H9 (cell line): ENCODE measurements at regions not wholly inside any gene's neighbourhood (a gene's known extent, or its start where the extent isn't known, plus 50 kb on each side); places are given as distances from the start of the nearest gene placed in this dataset.

Experiments
- DNase-seq: peaks from one replicate; pipeline ENCODE4 v3.0.0-alpha.2; 2017
- H2AFZ ChIP-seq: one replicate; pipeline ENCODE4 v1.6.1; 2013; ENCODE audit warnings: mild to moderate bottlenecking, low read length, control low read depth, moderate library complexity
- H2AK5ac ChIP-seq: 2 replicates; pipeline ENCODE4 v1.6.1; 2013; ENCODE audit warnings: low read length, control low read depth, mixed read lengths; ENCODE audit not compliant: insufficient read length
- H2BK120ac ChIP-seq: one replicate; pipeline ENCODE4 v1.6.1; 2013; ENCODE audit warnings: low read depth, mild to moderate bottlenecking, low read length, control low read depth, inconsistent platforms; ENCODE audit not compliant: poor library complexity, severe bottlenecking
- H2BK12ac ChIP-seq: 2 replicates; pipeline ENCODE4 v1.6.1; 2013; ENCODE audit warnings: low read length, control low read depth, mixed read lengths, low read depth; ENCODE audit not compliant: insufficient read length
- H2BK15ac ChIP-seq: 2 replicates; pipeline ENCODE4 v1.6.1; 2013; ENCODE audit warnings: low read depth, low read length, control low read depth
- H2BK20ac ChIP-seq: one replicate; pipeline ENCODE4 v1.6.1; 2013; ENCODE audit warnings: low read depth, mild to moderate bottlenecking, low read length, control low read depth, inconsistent platforms; ENCODE audit not compliant: poor library complexity, severe bottlenecking
- H2BK5ac ChIP-seq: 2 replicates; pipeline ENCODE4 v1.6.1; 2013; ENCODE audit warnings: low read length, control low read depth, mixed read lengths; ENCODE audit not compliant: insufficient read length
- H3K14ac ChIP-seq: 2 replicates; pipeline ENCODE4 v1.6.1; 2013; ENCODE audit warnings: low read length, control low read depth; ENCODE audit not compliant: insufficient read depth
- H3K18ac ChIP-seq: 2 replicates; pipeline ENCODE4 v1.6.1; 2013; ENCODE audit warnings: low read depth, mild to moderate bottlenecking, mixed read lengths, low read length, control low read depth; ENCODE audit not compliant: insufficient read length
- H3K23ac ChIP-seq: 2 replicates; pipeline ENCODE4 v1.6.1; 2013; ENCODE audit warnings: low read length, control low read depth, mixed read lengths, low read depth; ENCODE audit not compliant: insufficient read length
- H3K23me2 ChIP-seq: 2 replicates; pipeline ENCODE4 v1.6.1; 2013; ENCODE audit warnings: low read depth, mild to moderate bottlenecking, mixed read lengths, low read length, control low read depth; ENCODE audit not compliant: insufficient read length, poor library complexity, severe bottlenecking
- H3K27ac ChIP-seq: 2 replicates; pipeline ENCODE4 v1.5.1; 2013; ENCODE audit warnings: low read length, control low read depth, mixed read lengths, low read depth; ENCODE audit not compliant: insufficient read length
- H3K27me3 ChIP-seq: 2 replicates; pipeline ENCODE4 v1.6.1; 2013; ENCODE audit warnings: low read length, control low read depth, inconsistent platforms; ENCODE audit not compliant: insufficient read depth
- H3K4ac ChIP-seq: 2 replicates; pipeline ENCODE4 v1.6.1; 2013; ENCODE audit warnings: low read depth, mild to moderate bottlenecking, control low read depth, inconsistent platforms, low read length, moderate library complexity
- H3K4me1 ChIP-seq: 2 replicates; pipeline ENCODE4 v1.6.1; 2013; ENCODE audit warnings: low read length, control low read depth, inconsistent platforms; ENCODE audit not compliant: insufficient read depth
- H3K4me2 ChIP-seq: 2 replicates; pipeline ENCODE4 v1.6.1; 2013; ENCODE audit warnings: low read length, control low read depth, mixed read lengths; ENCODE audit not compliant: insufficient read length, insufficient read depth
- H3K56ac ChIP-seq: 2 replicates; pipeline ENCODE4 v1.6.1; 2013; ENCODE audit warnings: low read depth, mild to moderate bottlenecking, mixed read lengths, low read length, control low read depth; ENCODE audit not compliant: insufficient read length
- H3K79me1 ChIP-seq: 2 replicates; pipeline ENCODE4 v1.6.1; 2013; ENCODE audit warnings: low read depth, mild to moderate bottlenecking, moderate library complexity, low read length, control low read depth, inconsistent platforms; ENCODE audit not compliant: insufficient read depth, poor library complexity, severe bottlenecking
- H3K79me2 ChIP-seq: 2 replicates; pipeline ENCODE4 v1.6.1; 2013; ENCODE audit warnings: low read length, control low read depth, inconsistent platforms; ENCODE audit not compliant: insufficient read depth
- H3K9ac ChIP-seq: 2 replicates; pipeline ENCODE4 v1.6.1; 2013; ENCODE audit warnings: low read length, control low read depth, mixed read lengths; ENCODE audit not compliant: insufficient read length; ENCODE audit errors: extremely low read depth
- H3K9me3 ChIP-seq: one replicate; pipeline ENCODE4 v1.6.1; 2013; ENCODE audit warnings: low read depth, low read length, inconsistent platforms; ENCODE audit not compliant: control insufficient read depth
- H3T11ph ChIP-seq: one replicate; pipeline ENCODE4 v1.6.1; 2013; ENCODE audit warnings: mild to moderate bottlenecking, low read length, control low read depth, inconsistent platforms
- H4K20me1 ChIP-seq: one replicate; pipeline ENCODE4 v1.6.1; 2013; ENCODE audit not compliant: control insufficient read depth, insufficient read length, insufficient read depth
- H4K5ac ChIP-seq: 2 replicates; pipeline ENCODE4 v1.6.1; 2013; ENCODE audit warnings: low read depth, mild to moderate bottlenecking, mixed read lengths, low read length, control low read depth; ENCODE audit not compliant: insufficient read length
- H4K8ac ChIP-seq: replicated peaks from 2 replicates; pipeline ENCODE4 v1.6.1; 2013; ENCODE audit warnings: low read length, control low read depth, mixed read lengths, low read depth; ENCODE audit not compliant: insufficient read length
- H4K91ac ChIP-seq: 2 replicates; pipeline ENCODE4 v1.6.1; 2013; ENCODE audit warnings: low read depth, mild to moderate bottlenecking, moderate library complexity, mixed read lengths, low read length, control low read depth; ENCODE audit not compliant: insufficient read length
- H3K27ac Mint-ChIP-seq, 3 experiments: 2 replicates in 2 of 3; 3 replicates in 1 of 3; pipeline ENCODE4 v1.8.0; 2020 to 2021; ENCODE audit warnings: mixed read lengths in 3 of 3, mild to moderate bottlenecking in 1 of 3, moderate library complexity in 1 of 3
- H3K27me3 Mint-ChIP-seq: 2 replicates; pipeline ENCODE4 v1.8.0; 2021; ENCODE audit warnings: low read depth, mild to moderate bottlenecking, moderate library complexity, mixed read lengths
- H3K36me3 Mint-ChIP-seq, 3 experiments: 2 replicates in 2 of 3; 3 replicates in 1 of 3; pipeline ENCODE4 v1.8.0; 2020 to 2021; ENCODE audit warnings: low read depth in 3 of 3, mixed read lengths in 3 of 3; ENCODE audit not compliant: insufficient read depth in 1 of 3
- H3K4me1 Mint-ChIP-seq, 2 experiments: 2 replicates each; pipeline ENCODE4 v1.8.0; 2020; ENCODE audit warnings: mixed read lengths in 2 of 2
- H3K4me3 Mint-ChIP-seq, 2 experiments: 2 replicates in 1 of 2; 3 replicates in 1 of 2; pipeline ENCODE4 v1.8.0; 2020 to 2021; ENCODE audit warnings: mild to moderate bottlenecking in 2 of 2, mixed read lengths in 2 of 2, moderate library complexity in 1 of 2
- H3K9me3 Mint-ChIP-seq, 2 experiments: 2 replicates in 1 of 2; 3 replicates in 1 of 2; pipeline ENCODE4 v1.8.0; 2020; ENCODE audit warnings: mild to moderate bottlenecking in 2 of 2, mixed read lengths in 2 of 2, moderate library complexity in 1 of 2
- CTCF ChIP-seq: fragments of 200-600 bp; sonication (generic); conservative IDR thresholded peaks from 3 replicates; pipeline ENCODE4 v1.8.0; 2021; ENCODE audit warnings: antibody characterized with exemption, mild to moderate bottlenecking
- WGBS: extraction: QIAGEN DNeasy Blood & Tissue Kit; methylation state at CpG from one replicate; pipeline ENCODE4 v1.1.7; 2013; ENCODE audit warnings: missing lambda C conversion rate, low lambda C conversion rate, mixed read lengths; ENCODE audit not compliant: insufficient read length; ENCODE audit errors: extremely low coverage; 5-methylcytosine and 5-hydroxymethylcytosine counted together

- H3K9ac ChIP-seq = no peak overlapping the region
- H3K56ac ChIP-seq = no peak overlapping the region
- H3K27ac Mint-ChIP-seq = no peak overlapping the region
- no peaks in the 10 kb centered on the region; a peak in 1 of 5 replicates for H3K9me3 Mint-ChIP-seq
- no peaks in the 10 kb centered on the region for H3K79me1 ChIP-seq
- H3K4me2 ChIP-seq = no peak overlapping the region
- no peak overlapping the region for H4K8ac ChIP-seq
- peaks cover 5% of the 10 kb centered on the region for H3K27me3 Mint-ChIP-seq
- DNase-seq = no peak
- no peaks in the 10 kb centered on the region for H3K36me3 Mint-ChIP-seq
- H3K14ac ChIP-seq = no peak overlapping the region
- no peak overlapping the region for H3T11ph ChIP-seq
- H3K4me1 Mint-ChIP-seq = peaks cover 14 to 17% of the 10 kb centered on the region in 2 experiments
- no peak overlapping the region for H2BK12ac ChIP-seq
- no peak overlapping the region for H3K4ac ChIP-seq
- H3K9me3 ChIP-seq = no peaks in the 10 kb centered on the region
- no peak overlapping the region for H2BK15ac ChIP-seq
- no peaks in the 10 kb centered on the region for H3K23me2 ChIP-seq
- H3K27me3 ChIP-seq = no peaks in the 10 kb centered on the region
- no peak overlapping the region for H2BK20ac ChIP-seq
- no peaks in the 10 kb centered on the region for H4K20me1 ChIP-seq
- H4K5ac ChIP-seq = no peak overlapping the region
- no peak overlapping the region for H4K91ac ChIP-seq
- no peak overlapping the region for H2AK5ac ChIP-seq
- H3K23ac ChIP-seq = no peak overlapping the region
- H3K4me1 ChIP-seq = peaks cover 2% of the 10 kb centered on the region; the same call in 1 of the 2 replicates
- TF ChIP-seq CTCF = no peak
- no peak overlapping the region for H2AFZ ChIP-seq
- no peak overlapping the region for H3K4me3 Mint-ChIP-seq
- H3K18ac ChIP-seq = no peak overlapping the region
- H3K27ac ChIP-seq = no peak overlapping the region
- no CpG with 5 or more reads among the region's 11 CpGs for WGBS
- H3K79me2 ChIP-seq = no peaks in the 10 kb centered on the region
- no peak overlapping the region for H2BK120ac ChIP-seq
- H2BK5ac ChIP-seq = no peak overlapping the region
Measured at GRCh38 chr16:11413907-11414595, 68.8 kb downstream of the RMI2 start.
